GM23338 (cell line): ENCODE measurements at regions not wholly inside any gene's neighbourhood (a gene's known extent, or its start where the extent isn't known, plus 50 kb on each side); places are given as distances from the start of the nearest gene placed in this dataset.

Experiments
- ATAC-seq: fragments of 200-7000 bp; cut with Tn5 transposase; 3 replicates; pipeline ENCODE4 v1.9.1; 2020
- DNase-seq: peaks from one replicate; pipeline ENCODE4 v3.0.0-alpha.2; 2015; ENCODE audit warnings: low spot score
- H2AFZ ChIP-seq: fragments of 200-600 bp; sonication (generic); 2 replicates; pipeline ENCODE4 v1.8.0; 2016; ENCODE audit warnings: antibody characterized with exemption, mild to moderate bottlenecking, moderate library complexity
- H3F3A ChIP-seq: fragments of 200-600 bp; sonication (generic); replicated peaks from 2 replicates; pipeline ENCODE4 v1.8.0; 2017; ENCODE audit warnings: antibody characterized with exemption, mixed run types, low read depth
- H3K27ac ChIP-seq: fragments of 200-600 bp; sonication (generic); 2 replicates; pipeline ENCODE4 v1.6.1; 2016; ENCODE audit warnings: low read depth
- H3K27me3 ChIP-seq: fragments of 200-600 bp; sonication (generic); 2 replicates; pipeline ENCODE4 v1.8.0; 2016; ENCODE audit warnings: mild to moderate bottlenecking, mixed run types, moderate library complexity; ENCODE audit not compliant: insufficient read depth
- H3K36me3 ChIP-seq: fragments of 200-600 bp; sonication (generic); 2 replicates; pipeline ENCODE4 v1.8.0; 2016; ENCODE audit warnings: mild to moderate bottlenecking; ENCODE audit not compliant: insufficient read depth
- H3K4me1 ChIP-seq: fragments of 200-600 bp; sonication (generic); 2 replicates; pipeline ENCODE4 v1.8.0; 2016; ENCODE audit warnings: mild to moderate bottlenecking, moderate library complexity; ENCODE audit not compliant: insufficient read depth
- H3K4me2 ChIP-seq: fragments of 200-600 bp; sonication (generic); 2 replicates; pipeline ENCODE4 v1.7.1; 2017; ENCODE audit warnings: mixed run types
- H3K4me3 ChIP-seq: fragments of 200-600 bp; sonication (generic); 2 replicates; pipeline ENCODE4 v1.6.1; 2016; ENCODE audit warnings: mixed run types
- H3K79me2 ChIP-seq: fragments of 200-600 bp; sonication (generic); replicated peaks from 2 replicates; pipeline ENCODE4 v1.8.0; 2017; ENCODE audit warnings: mild to moderate bottlenecking; ENCODE audit not compliant: insufficient read depth
- H3K9me2 ChIP-seq: fragments of 200-600 bp; sonication (generic); 2 replicates; pipeline ENCODE4 v1.8.0; 2017; ENCODE audit not compliant: insufficient read depth
- H4K20me1 ChIP-seq: fragments of 200-600 bp; sonication (generic); replicated peaks from 2 replicates; pipeline ENCODE4 v1.8.0; 2017; ENCODE audit warnings: mild to moderate bottlenecking; ENCODE audit not compliant: insufficient read depth
- H3K27ac Mint-ChIP-seq: 2 replicates; pipeline ENCODE4 v1.8.0; 2020; ENCODE audit warnings: inconsistent platforms, mild to moderate bottlenecking, moderate library complexity, mixed read lengths
- H3K27me3 Mint-ChIP-seq: 3 replicates; pipeline ENCODE4 v1.8.0; 2022; ENCODE audit warnings: low read depth, mild to moderate bottlenecking, moderate library complexity, mixed read lengths, inconsistent platforms; ENCODE audit not compliant: insufficient read depth, poor library complexity
- H3K36me3 Mint-ChIP-seq: 3 replicates; pipeline ENCODE4 v1.8.0; 2021; ENCODE audit warnings: low read depth, mild to moderate bottlenecking, inconsistent platforms, moderate library complexity, mixed read lengths
- H3K4me1 Mint-ChIP-seq: 3 replicates; pipeline ENCODE4 v1.8.0; 2020; ENCODE audit warnings: mild to moderate bottlenecking, inconsistent platforms, mixed read lengths
- H3K4me3 Mint-ChIP-seq: 3 replicates; pipeline ENCODE4 v1.8.0; 2021; ENCODE audit warnings: moderate library complexity, mild to moderate bottlenecking, inconsistent platforms, mixed read lengths
- H3K9me3 Mint-ChIP-seq: 3 replicates; pipeline ENCODE4 v1.8.0; 2020; ENCODE audit warnings: moderate library complexity, mild to moderate bottlenecking, inconsistent platforms, mixed read lengths
- EZH2 ChIP-seq: fragments of 200-600 bp; sonication (generic); IDR thresholded peaks from one replicate; pipeline ENCODE4 v1.8.0; 2017; ENCODE audit warnings: antibody characterized with exemption, mild to moderate bottlenecking, low read depth; ENCODE audit not compliant: unreplicated experiment
- EZH2phosphoT487 ChIP-seq: fragments of 200-600 bp; sonication (generic); IDR thresholded peaks from one replicate; pipeline ENCODE4 v1.8.1; 2018; ENCODE audit warnings: antibody characterized with exemption; ENCODE audit not compliant: unreplicated experiment
- JUNB ChIP-seq: IDR thresholded peaks from one replicate; pipeline ENCODE4 v1.6.1; 2016; ENCODE audit warnings: antibody characterized with exemption; ENCODE audit not compliant: unreplicated experiment
- POLR2AphosphoS5 ChIP-seq: IDR thresholded peaks from 2 replicates; pipeline ENCODE4 v1.6.1; 2016; ENCODE audit warnings: antibody characterized with exemption, low read depth
- STAT1 ChIP-seq: IDR thresholded peaks from one replicate; pipeline ENCODE4 v1.6.1; 2016; ENCODE audit warnings: antibody characterized with exemption; ENCODE audit not compliant: unreplicated experiment
- ZNF114 ChIP-seq: fragments of 250-450 bp; sonication (Bioruptor Pico); IDR thresholded peaks from 2 replicates; pipeline ENCODE4 v1.5.0; 2020; ENCODE audit warnings: mild to moderate bottlenecking, moderate library complexity
- ZNF331 ChIP-seq: fragments of 250-450 bp; sonication (Bioruptor Pico); IDR thresholded peaks from 2 replicates; pipeline ENCODE4 v1.5.0; 2020; ENCODE audit warnings: low read depth, mild to moderate bottlenecking, moderate library complexity
- TF ChIP-seq, protein P1 (sequence below): fragments of 250-450 bp; sonication (Bioruptor Pico); IDR thresholded peaks from 2 replicates; pipeline ENCODE4 v1.5.0; 2020; ENCODE audit warnings: mild to moderate bottlenecking, moderate library complexity
- TF ChIP-seq, protein P2 (sequence below): IDR thresholded peaks from one replicate; pipeline ENCODE4 v1.6.1; 2018; ENCODE audit warnings: antibody characterized with exemption; ENCODE audit not compliant: unreplicated experiment
- TF ChIP-seq, protein P3 (sequence below): IDR thresholded peaks from 2 replicates; pipeline ENCODE4 v1.6.1; 2016; ENCODE audit warnings: antibody characterized with exemption

DNA sequence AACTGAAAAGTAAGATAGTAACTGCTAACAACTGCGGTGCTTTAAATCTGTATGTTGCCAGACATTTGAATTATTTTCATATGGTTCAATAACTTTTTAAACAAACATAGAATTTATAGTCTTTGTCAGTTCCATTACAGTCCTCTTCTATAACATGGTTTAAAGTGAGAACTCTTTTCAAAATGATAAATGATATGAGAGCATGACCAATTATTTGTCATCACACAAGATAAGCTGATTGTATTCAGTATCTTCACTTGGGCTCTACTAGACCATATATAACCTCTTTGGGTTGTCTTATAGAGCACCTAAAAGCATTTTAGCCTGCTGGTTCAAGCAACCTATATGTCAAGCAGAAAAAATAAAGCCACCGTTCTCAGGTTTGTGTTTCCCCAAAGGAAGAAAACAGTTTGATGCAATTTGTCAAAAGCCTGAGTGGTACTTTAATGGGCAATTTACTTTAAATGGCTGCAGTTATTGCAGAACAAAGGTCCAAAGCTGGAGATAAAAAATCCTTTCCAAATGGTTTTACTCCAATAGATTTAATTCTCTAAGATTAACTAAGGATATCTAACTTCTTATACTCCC, 298.4 kb downstream of the FSIP2 start:
- no peak for TF ChIP-seq POLR2AphosphoS5
- TF ChIP-seq ZNF114 (CRISPR knock-in tag): no peak
- Histone ChIP-seq H3K27ac (no peak overlapping the region), H3K36me3 (no peaks in the 10 kb centered on the region), H3K79me2 (no peaks in the 10 kb centered on the region), H3K4me3 (no peak overlapping the region), H3F3A (no peaks in the 10 kb centered on the region), H3K27me3 (no peaks in the 10 kb centered on the region), H2AFZ (no peak overlapping the region), H3K9me2 (no peaks in the 10 kb centered on the region), H4K20me1 (no peaks in the 10 kb centered on the region), H3K4me1 (no peaks in the 10 kb centered on the region), H3K4me2 (no peak overlapping the region)
- Mint-ChIP-seq H3K9me3 (no peaks in the 10 kb centered on the region), H3K27ac (no peak overlapping the region), H3K4me1 (no peaks in the 10 kb centered on the region), H3K36me3 (no peaks in the 10 kb centered on the region), H3K27me3 (no peaks in the 10 kb centered on the region), H3K4me3 (no peak overlapping the region)
- DNase-seq (no peak), ATAC-seq (no peak)

DNA sequence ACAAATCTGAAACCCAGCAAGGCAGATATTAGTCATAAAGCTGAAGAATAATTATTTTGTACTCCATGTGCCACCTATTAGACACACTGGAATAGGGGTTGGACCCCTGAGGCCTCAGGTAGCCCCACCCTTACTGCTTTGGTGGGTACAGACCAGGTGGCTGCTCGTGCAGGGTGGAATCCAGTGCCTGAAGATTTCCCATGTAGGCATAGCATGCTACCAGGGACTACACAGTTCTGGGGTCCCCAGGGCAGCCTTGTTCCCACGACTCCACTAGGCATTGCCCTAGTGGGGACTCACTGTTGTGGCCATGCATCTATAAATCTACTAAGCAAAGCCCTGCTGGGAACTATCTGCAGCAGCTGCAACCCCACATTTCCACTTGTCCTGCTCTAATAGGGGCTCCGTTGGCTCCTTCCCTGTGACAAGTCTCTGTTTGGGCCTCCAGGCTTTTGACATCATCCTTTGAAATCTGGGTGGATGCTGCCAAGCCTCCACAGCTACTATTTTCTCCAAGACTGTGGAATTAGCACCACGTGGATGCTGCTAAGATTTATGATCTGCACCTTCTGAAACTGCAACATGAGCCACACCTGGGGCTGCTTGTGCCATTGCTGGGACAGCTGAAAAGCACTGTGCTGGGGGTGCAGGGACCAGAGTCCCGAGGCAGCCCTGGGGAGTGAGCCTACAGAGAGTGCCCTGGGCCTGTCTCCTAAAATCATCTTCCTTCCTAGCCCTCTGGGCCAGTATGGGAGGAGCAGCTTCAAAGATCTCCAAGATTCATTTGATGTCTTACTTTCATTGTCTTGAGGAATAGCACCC, 303.8 kb downstream of the FSIP2 start:
- H3K36me3 Mint-ChIP-seq: no peaks in the 10 kb centered on the region
- H3K4me1 Mint-ChIP-seq: no peaks in the 10 kb centered on the region
- no peak overlapping the region for H3K27ac ChIP-seq
- no peaks in the 10 kb centered on the region for H3K9me3 Mint-ChIP-seq
- H3K4me3 Mint-ChIP-seq: no peak overlapping the region
- no peak overlapping the region for H3K4me3 ChIP-seq
- no peak overlapping the region for H3K27ac Mint-ChIP-seq
- H3K4me1 ChIP-seq: no peaks in the 10 kb centered on the region
- no peak for ATAC-seq
- DNase-seq: no peak
- no peak overlapping the region for H2AFZ ChIP-seq
- TF ChIP-seq, protein P1, sequence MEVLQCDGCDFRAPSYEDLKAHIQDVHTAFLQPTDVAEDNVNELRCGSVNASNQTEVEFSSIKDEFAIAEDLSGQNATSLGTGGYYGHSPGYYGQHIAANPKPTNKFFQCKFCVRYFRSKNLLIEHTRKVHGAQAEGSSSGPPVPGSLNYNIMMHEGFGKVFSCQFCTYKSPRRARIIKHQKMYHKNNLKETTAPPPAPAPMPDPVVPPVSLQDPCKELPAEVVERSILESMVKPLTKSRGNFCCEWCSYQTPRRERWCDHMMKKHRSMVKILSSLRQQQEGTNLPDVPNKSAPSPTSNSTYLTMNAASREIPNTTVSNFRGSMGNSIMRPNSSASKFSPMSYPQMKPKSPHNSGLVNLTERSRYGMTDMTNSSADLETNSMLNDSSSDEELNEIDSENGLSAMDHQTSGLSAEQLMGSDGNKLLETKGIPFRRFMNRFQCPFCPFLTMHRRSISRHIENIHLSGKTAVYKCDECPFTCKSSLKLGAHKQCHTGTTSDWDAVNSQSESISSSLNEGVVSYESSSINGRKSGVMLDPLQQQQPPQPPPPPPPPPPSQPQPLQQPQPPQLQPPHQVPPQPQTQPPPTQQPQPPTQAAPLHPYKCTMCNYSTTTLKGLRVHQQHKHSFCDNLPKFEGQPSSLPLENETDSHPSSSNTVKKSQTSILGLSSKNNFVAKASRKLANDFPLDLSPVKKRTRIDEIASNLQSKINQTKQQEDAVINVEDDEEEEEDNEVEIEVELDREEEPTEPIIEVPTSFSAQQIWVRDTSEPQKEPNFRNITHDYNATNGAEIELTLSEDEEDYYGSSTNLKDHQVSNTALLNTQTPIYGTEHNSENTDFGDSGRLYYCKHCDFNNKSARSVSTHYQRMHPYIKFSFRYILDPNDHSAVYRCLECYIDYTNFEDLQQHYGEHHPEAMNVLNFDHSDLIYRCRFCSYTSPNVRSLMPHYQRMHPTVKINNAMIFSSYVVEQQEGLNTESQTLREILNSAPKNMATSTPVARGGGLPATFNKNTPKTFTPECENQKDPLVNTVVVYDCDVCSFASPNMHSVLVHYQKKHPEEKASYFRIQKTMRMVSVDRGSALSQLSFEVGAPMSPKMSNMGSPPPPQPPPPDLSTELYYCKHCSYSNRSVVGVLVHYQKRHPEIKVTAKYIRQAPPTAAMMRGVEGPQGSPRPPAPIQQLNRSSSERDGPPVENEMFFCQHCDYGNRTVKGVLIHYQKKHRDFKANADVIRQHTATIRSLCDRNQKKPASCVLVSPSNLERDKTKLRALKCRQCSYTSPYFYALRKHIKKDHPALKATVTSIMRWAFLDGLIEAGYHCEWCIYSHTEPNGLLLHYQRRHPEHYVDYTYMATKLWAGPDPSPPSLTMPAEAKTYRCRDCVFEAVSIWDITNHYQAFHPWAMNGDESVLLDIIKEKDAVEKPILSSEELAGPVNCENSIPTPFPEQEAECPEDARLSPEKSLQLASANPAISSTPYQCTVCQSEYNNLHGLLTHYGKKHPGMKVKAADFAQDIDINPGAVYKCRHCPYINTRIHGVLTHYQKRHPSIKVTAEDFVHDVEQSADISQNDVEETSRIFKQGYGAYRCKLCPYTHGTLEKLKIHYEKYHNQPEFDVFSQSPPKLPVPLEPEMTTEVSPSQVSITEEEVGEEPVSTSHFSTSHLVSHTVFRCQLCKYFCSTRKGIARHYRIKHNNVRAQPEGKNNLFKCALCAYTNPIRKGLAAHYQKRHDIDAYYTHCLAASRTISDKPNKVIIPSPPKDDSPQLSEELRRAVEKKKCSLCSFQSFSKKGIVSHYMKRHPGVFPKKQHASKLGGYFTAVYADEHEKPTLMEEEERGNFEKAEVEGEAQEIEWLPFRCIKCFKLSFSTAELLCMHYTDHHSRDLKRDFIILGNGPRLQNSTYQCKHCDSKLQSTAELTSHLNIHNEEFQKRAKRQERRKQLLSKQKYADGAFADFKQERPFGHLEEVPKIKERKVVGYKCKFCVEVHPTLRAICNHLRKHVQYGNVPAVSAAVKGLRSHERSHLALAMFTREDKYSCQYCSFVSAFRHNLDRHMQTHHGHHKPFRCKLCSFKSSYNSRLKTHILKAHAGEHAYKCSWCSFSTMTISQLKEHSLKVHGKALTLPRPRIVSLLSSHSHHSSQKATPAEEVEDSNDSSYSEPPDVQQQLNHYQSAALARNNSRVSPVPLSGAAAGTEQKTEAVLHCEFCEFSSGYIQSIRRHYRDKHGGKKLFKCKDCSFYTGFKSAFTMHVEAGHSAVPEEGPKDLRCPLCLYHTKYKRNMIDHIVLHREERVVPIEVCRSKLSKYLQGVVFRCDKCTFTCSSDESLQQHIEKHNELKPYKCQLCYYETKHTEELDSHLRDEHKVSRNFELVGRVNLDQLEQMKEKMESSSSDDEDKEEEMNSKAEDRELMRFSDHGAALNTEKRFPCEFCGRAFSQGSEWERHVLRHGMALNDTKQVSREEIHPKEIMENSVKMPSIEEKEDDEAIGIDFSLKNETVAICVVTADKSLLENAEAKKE: no peak
- no peak for TF ChIP-seq ZNF331
- no peak for TF ChIP-seq POLR2AphosphoS5
- TF ChIP-seq, protein P2, sequence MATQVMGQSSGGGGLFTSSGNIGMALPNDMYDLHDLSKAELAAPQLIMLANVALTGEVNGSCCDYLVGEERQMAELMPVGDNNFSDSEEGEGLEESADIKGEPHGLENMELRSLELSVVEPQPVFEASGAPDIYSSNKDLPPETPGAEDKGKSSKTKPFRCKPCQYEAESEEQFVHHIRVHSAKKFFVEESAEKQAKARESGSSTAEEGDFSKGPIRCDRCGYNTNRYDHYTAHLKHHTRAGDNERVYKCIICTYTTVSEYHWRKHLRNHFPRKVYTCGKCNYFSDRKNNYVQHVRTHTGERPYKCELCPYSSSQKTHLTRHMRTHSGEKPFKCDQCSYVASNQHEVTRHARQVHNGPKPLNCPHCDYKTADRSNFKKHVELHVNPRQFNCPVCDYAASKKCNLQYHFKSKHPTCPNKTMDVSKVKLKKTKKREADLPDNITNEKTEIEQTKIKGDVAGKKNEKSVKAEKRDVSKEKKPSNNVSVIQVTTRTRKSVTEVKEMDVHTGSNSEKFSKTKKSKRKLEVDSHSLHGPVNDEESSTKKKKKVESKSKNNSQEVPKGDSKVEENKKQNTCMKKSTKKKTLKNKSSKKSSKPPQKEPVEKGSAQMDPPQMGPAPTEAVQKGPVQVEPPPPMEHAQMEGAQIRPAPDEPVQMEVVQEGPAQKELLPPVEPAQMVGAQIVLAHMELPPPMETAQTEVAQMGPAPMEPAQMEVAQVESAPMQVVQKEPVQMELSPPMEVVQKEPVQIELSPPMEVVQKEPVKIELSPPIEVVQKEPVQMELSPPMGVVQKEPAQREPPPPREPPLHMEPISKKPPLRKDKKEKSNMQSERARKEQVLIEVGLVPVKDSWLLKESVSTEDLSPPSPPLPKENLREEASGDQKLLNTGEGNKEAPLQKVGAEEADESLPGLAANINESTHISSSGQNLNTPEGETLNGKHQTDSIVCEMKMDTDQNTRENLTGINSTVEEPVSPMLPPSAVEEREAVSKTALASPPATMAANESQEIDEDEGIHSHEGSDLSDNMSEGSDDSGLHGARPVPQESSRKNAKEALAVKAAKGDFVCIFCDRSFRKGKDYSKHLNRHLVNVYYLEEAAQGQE: no peak
- TF ChIP-seq STAT1: no peak
- TF ChIP-seq JUNB: no peak
- TF ChIP-seq EZH2phosphoT487: no peak
- no peak for TF ChIP-seq ZNF114 (CRISPR knock-in tag)
- no peak for TF ChIP-seq EZH2
- TF ChIP-seq, protein P3, sequence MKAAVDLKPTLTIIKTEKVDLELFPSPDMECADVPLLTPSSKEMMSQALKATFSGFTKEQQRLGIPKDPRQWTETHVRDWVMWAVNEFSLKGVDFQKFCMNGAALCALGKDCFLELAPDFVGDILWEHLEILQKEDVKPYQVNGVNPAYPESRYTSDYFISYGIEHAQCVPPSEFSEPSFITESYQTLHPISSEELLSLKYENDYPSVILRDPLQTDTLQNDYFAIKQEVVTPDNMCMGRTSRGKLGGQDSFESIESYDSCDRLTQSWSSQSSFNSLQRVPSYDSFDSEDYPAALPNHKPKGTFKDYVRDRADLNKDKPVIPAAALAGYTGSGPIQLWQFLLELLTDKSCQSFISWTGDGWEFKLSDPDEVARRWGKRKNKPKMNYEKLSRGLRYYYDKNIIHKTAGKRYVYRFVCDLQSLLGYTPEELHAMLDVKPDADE: no peak
- H3K79me2 ChIP-seq: no peaks in the 10 kb centered on the region
- no peak overlapping the region for H3K4me2 ChIP-seq
- no peaks in the 10 kb centered on the region for H3K27me3 Mint-ChIP-seq
- no peaks in the 10 kb centered on the region for H4K20me1 ChIP-seq
- no peaks in the 10 kb centered on the region for H3F3A ChIP-seq
- H3K9me2 ChIP-seq: no peaks in the 10 kb centered on the region
- H3K27me3 ChIP-seq: no peaks in the 10 kb centered on the region
- H3K36me3 ChIP-seq: no peaks in the 10 kb centered on the region
